GM12874 (cell line): ENCODE measurements at regions not wholly inside any gene's neighbourhood (a gene's known extent, or its start where the extent isn't known, plus 50 kb on each side); places are given as distances from the start of the nearest gene placed in this dataset.

Experiments
- TF ChIP-seq, protein P1 (sequence below): IDR thresholded peaks from 2 replicates; pipeline ENCODE4 v1.5.1; 2011; ENCODE audit warnings: low read depth, mild to moderate bottlenecking, control low read depth, low read length, moderate library complexity; ENCODE audit not compliant: insufficient read depth

DNA sequence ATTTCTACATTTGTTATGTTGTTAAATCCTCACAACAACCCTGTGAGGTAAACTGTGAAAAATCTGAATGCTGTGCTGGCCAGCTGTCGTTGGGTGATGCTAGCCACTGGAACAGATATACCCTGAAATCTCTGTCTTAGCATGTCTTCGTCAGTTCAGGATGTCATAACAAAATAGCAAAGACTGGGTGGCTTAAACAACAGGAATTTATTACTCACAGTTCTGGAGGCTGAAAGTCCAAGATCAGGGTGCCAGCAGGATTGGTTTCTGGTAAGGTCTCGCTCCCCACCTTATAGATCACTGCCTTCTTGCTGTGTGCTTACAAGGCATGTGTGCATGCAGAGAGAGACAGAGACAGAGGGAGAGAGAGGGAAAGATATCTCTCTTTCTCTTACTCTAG is 211.7 kb downstream of the C11orf91 start:
- TF ChIP-seq, protein P1, sequence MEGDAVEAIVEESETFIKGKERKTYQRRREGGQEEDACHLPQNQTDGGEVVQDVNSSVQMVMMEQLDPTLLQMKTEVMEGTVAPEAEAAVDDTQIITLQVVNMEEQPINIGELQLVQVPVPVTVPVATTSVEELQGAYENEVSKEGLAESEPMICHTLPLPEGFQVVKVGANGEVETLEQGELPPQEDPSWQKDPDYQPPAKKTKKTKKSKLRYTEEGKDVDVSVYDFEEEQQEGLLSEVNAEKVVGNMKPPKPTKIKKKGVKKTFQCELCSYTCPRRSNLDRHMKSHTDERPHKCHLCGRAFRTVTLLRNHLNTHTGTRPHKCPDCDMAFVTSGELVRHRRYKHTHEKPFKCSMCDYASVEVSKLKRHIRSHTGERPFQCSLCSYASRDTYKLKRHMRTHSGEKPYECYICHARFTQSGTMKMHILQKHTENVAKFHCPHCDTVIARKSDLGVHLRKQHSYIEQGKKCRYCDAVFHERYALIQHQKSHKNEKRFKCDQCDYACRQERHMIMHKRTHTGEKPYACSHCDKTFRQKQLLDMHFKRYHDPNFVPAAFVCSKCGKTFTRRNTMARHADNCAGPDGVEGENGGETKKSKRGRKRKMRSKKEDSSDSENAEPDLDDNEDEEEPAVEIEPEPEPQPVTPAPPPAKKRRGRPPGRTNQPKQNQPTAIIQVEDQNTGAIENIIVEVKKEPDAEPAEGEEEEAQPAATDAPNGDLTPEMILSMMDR, result no peak

GRCh38 chr11:33480626-33481025 is 220.0 kb downstream of the C11orf91 start:
- TF ChIP-seq, protein P1, result no peak

- TF ChIP-seq, protein P1, result no peak
Measured at GRCh38 chr11:33479231-33479630, 221.4 kb downstream of the C11orf91 start.

DNA sequence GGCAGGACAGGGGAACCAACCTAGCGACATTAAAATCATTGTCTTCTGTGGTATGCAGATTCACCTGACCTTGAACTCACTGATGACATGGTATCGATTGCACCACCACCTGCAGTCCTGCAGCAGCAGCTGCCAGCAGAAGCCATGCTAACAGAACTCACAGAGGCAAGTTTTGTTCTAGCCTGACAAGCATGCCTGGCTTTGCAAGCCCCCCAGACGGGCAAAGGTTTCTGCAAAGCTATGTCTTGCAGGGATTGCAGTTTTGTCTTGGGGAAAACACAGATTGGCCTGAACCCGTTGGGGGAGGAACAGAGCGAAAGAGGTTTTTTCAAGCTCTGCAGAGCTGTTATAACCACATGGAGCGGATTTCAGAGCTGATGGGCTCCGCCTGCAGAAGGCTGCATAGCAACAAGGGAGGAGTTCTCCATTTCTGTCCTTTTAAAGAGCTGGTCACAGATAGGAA is 221.0 kb downstream of the HIPK3 start:
- TF ChIP-seq, protein P1, result no peak

DNA sequence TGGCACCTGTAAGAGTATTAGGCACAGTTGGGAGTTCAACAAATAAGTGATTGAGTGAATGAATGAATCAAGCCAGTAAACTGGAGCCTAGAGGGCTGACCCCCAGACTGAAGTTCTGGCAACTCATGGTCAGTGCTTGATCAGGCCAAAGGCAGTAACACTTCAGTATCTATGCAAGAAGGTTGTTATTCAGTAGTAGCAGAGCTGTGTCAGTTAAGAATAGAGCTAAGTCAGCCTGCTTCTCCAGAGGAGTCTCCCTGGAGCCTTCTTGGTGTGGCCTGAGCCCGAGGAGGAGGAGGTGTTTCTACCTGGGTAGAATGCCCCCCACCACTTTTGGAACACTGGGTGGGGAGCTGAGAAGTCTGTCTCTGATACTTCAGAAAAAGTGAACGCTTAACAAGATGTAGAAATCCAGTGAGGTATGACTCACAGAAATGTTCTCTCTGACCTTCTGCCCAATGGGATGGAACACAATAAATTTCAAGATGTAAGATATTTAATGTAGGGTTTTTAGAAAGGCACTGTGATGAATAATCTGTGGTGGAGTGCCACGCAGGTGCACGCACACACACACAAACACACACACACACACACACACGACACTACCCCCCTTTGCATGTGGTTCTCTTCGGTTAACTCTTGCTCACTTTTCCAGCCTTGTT is 219.9 kb downstream of the HIPK3 start:
- TF ChIP-seq, protein P1, result no peak

GRCh38 chr11:33475993-33476392 is 218.8 kb downstream of the HIPK3 start:
- TF ChIP-seq, protein P1, result no peak

DNA sequence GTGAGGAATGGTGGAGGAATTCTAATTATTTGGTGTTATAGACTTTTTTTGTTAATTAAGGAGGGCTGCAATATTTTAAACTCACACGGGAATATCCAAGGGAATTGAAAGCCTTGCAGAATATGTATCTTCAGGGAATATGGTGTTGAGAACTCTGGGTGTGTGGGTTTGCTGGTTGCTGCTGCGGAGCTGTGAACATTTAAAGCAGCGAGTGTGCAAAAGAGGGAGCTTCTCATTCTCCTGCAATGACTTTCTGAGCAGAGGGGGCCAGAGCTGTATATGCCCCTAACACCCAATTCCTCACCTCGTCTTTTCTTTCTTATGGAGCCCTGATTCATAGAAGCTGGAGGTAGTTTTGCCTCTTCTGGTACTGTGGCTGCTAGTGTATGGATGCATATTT is 217.7 kb downstream of the HIPK3 start:
- TF ChIP-seq, protein P1, result no peak
